ENCODE measurements at regions not wholly inside any gene's neighbourhood (a gene's known extent, or its start where the extent isn't known, plus 50 kb on each side); places are given as distances from the start of the nearest gene placed in this dataset.

DNA sequence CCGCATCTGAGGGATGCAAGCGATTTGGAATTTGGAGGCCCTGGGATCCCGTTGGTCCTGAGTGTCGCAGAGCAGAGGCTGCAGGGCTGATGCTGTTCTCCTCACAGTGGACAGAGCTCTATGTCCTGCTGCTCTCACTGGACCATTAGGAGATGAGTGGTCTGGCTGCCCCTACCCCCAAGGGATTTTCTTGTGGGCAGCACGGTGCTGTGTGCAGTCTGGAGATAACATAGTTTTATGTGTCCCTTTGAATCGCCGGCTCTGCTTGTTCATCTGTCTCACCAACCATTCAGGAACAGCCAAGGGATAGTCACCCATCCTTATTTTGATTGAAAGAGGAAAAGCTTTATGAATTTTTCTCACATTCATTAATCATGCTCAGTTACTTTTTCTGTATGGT, 49.9 kb downstream of the CHRM3 start:
- TF ChIP-seq, protein P1, sequence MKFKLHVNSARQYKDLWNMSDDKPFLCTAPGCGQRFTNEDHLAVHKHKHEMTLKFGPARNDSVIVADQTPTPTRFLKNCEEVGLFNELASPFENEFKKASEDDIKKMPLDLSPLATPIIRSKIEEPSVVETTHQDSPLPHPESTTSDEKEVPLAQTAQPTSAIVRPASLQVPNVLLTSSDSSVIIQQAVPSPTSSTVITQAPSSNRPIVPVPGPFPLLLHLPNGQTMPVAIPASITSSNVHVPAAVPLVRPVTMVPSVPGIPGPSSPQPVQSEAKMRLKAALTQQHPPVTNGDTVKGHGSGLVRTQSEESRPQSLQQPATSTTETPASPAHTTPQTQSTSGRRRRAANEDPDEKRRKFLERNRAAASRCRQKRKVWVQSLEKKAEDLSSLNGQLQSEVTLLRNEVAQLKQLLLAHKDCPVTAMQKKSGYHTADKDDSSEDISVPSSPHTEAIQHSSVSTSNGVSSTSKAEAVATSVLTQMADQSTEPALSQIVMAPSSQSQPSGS (CRISPR knock-in tag; IDR thresholded peaks at IDR 0.05; ENCODE audit: borderline replicate concordance, low read depth) = no peak
- TF ChIP-seq SP1 (CRISPR knock-in tag; conservative IDR thresholded peaks at IDR 0.05) = no peak
- TF ChIP-seq, protein P2, sequence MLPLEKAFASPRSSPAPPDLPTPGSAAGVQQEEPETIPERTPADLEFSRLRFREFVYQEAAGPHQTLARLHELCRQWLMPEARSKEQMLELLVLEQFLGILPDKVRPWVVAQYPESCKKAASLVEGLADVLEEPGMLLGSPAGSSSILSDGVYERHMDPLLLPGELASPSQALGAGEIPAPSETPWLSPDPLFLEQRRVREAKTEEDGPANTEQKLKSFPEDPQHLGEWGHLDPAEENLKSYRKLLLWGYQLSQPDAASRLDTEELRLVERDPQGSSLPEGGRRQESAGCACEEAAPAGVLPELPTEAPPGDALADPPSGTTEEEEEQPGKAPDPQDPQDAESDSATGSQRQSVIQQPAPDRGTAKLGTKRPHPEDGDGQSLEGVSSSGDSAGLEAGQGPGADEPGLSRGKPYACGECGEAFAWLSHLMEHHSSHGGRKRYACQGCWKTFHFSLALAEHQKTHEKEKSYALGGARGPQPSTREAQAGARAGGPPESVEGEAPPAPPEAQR (CRISPR knock-in tag; IDR thresholded peaks at IDR 0.05) = no peak
- no peak for TF ChIP-seq CREB1 (CRISPR knock-in tag; IDR thresholded peaks at IDR 0.05)
- TF ChIP-seq, protein P3, sequence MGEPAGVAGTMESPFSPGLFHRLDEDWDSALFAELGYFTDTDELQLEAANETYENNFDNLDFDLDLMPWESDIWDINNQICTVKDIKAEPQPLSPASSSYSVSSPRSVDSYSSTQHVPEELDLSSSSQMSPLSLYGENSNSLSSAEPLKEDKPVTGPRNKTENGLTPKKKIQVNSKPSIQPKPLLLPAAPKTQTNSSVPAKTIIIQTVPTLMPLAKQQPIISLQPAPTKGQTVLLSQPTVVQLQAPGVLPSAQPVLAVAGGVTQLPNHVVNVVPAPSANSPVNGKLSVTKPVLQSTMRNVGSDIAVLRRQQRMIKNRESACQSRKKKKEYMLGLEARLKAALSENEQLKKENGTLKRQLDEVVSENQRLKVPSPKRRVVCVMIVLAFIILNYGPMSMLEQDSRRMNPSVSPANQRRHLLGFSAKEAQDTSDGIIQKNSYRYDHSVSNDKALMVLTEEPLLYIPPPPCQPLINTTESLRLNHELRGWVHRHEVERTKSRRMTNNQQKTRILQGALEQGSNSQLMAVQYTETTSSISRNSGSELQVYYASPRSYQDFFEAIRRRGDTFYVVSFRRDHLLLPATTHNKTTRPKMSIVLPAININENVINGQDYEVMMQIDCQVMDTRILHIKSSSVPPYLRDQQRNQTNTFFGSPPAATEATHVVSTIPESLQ (CRISPR knock-in tag; IDR thresholded peaks at IDR 0.05) = no peak
- TF ChIP-seq, protein P4, sequence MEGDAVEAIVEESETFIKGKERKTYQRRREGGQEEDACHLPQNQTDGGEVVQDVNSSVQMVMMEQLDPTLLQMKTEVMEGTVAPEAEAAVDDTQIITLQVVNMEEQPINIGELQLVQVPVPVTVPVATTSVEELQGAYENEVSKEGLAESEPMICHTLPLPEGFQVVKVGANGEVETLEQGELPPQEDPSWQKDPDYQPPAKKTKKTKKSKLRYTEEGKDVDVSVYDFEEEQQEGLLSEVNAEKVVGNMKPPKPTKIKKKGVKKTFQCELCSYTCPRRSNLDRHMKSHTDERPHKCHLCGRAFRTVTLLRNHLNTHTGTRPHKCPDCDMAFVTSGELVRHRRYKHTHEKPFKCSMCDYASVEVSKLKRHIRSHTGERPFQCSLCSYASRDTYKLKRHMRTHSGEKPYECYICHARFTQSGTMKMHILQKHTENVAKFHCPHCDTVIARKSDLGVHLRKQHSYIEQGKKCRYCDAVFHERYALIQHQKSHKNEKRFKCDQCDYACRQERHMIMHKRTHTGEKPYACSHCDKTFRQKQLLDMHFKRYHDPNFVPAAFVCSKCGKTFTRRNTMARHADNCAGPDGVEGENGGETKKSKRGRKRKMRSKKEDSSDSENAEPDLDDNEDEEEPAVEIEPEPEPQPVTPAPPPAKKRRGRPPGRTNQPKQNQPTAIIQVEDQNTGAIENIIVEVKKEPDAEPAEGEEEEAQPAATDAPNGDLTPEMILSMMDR (IDR thresholded peaks at IDR 0.05) = no peak
- TF ChIP-seq NR3C1 (CRISPR knock-in tag; conservative IDR thresholded peaks at IDR 0.05; ENCODE audit: low read depth) = no peak
- TF ChIP-seq JAZF1 (CRISPR knock-in tag; IDR thresholded peaks at IDR 0.05) = no peak
- TF ChIP-seq MXD4 (CRISPR knock-in tag; IDR thresholded peaks at IDR 0.05; ENCODE audit: borderline replicate concordance) = no peak
- no peak for TF ChIP-seq RELA (CRISPR knock-in tag; IDR thresholded peaks at IDR 0.05; ENCODE audit: borderline replicate concordance)
- TF ChIP-seq, protein P5, sequence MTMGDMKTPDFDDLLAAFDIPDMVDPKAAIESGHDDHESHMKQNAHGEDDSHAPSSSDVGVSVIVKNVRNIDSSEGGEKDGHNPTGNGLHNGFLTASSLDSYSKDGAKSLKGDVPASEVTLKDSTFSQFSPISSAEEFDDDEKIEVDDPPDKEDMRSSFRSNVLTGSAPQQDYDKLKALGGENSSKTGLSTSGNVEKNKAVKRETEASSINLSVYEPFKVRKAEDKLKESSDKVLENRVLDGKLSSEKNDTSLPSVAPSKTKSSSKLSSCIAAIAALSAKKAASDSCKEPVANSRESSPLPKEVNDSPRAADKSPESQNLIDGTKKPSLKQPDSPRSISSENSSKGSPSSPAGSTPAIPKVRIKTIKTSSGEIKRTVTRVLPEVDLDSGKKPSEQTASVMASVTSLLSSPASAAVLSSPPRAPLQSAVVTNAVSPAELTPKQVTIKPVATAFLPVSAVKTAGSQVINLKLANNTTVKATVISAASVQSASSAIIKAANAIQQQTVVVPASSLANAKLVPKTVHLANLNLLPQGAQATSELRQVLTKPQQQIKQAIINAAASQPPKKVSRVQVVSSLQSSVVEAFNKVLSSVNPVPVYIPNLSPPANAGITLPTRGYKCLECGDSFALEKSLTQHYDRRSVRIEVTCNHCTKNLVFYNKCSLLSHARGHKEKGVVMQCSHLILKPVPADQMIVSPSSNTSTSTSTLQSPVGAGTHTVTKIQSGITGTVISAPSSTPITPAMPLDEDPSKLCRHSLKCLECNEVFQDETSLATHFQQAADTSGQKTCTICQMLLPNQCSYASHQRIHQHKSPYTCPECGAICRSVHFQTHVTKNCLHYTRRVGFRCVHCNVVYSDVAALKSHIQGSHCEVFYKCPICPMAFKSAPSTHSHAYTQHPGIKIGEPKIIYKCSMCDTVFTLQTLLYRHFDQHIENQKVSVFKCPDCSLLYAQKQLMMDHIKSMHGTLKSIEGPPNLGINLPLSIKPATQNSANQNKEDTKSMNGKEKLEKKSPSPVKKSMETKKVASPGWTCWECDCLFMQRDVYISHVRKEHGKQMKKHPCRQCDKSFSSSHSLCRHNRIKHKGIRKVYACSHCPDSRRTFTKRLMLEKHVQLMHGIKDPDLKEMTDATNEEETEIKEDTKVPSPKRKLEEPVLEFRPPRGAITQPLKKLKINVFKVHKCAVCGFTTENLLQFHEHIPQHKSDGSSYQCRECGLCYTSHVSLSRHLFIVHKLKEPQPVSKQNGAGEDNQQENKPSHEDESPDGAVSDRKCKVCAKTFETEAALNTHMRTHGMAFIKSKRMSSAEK (CRISPR knock-in tag; IDR thresholded peaks at IDR 0.05; ENCODE audit: borderline replicate concordance) = no peak
- TF ChIP-seq, protein P6, sequence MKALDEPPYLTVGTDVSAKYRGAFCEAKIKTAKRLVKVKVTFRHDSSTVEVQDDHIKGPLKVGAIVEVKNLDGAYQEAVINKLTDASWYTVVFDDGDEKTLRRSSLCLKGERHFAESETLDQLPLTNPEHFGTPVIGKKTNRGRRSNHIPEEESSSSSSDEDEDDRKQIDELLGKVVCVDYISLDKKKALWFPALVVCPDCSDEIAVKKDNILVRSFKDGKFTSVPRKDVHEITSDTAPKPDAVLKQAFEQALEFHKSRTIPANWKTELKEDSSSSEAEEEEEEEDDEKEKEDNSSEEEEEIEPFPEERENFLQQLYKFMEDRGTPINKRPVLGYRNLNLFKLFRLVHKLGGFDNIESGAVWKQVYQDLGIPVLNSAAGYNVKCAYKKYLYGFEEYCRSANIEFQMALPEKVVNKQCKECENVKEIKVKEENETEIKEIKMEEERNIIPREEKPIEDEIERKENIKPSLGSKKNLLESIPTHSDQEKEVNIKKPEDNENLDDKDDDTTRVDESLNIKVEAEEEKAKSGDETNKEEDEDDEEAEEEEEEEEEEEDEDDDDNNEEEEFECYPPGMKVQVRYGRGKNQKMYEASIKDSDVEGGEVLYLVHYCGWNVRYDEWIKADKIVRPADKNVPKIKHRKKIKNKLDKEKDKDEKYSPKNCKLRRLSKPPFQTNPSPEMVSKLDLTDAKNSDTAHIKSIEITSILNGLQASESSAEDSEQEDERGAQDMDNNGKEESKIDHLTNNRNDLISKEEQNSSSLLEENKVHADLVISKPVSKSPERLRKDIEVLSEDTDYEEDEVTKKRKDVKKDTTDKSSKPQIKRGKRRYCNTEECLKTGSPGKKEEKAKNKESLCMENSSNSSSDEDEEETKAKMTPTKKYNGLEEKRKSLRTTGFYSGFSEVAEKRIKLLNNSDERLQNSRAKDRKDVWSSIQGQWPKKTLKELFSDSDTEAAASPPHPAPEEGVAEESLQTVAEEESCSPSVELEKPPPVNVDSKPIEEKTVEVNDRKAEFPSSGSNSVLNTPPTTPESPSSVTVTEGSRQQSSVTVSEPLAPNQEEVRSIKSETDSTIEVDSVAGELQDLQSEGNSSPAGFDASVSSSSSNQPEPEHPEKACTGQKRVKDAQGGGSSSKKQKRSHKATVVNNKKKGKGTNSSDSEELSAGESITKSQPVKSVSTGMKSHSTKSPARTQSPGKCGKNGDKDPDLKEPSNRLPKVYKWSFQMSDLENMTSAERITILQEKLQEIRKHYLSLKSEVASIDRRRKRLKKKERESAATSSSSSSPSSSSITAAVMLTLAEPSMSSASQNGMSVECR (CRISPR knock-in tag; IDR thresholded peaks at IDR 0.05; ENCODE audit: borderline replicate concordance) = no peak
- TF ChIP-seq RORB (CRISPR knock-in tag; IDR thresholded peaks at IDR 0.05) = no peak
- TF ChIP-seq, protein P7, sequence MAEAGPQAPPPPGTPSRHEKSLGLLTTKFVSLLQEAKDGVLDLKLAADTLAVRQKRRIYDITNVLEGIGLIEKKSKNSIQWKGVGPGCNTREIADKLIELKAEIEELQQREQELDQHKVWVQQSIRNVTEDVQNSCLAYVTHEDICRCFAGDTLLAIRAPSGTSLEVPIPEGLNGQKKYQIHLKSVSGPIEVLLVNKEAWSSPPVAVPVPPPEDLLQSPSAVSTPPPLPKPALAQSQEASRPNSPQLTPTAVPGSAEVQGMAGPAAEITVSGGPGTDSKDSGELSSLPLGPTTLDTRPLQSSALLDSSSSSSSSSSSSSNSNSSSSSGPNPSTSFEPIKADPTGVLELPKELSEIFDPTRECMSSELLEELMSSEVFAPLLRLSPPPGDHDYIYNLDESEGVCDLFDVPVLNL (CRISPR knock-in tag; IDR thresholded peaks at IDR 0.05; ENCODE audit: borderline replicate concordance, low read depth) = no peak
- TF ChIP-seq, protein P8, sequence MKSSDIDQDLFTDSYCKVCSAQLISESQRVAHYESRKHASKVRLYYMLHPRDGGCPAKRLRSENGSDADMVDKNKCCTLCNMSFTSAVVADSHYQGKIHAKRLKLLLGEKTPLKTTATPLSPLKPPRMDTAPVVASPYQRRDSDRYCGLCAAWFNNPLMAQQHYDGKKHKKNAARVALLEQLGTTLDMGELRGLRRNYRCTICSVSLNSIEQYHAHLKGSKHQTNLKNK (CRISPR knock-in tag; IDR thresholded peaks at IDR 0.05) = no peak
- no peak for TF ChIP-seq FOXK1 (CRISPR knock-in tag; IDR thresholded peaks at IDR 0.05)
- TF ChIP-seq, protein P9, sequence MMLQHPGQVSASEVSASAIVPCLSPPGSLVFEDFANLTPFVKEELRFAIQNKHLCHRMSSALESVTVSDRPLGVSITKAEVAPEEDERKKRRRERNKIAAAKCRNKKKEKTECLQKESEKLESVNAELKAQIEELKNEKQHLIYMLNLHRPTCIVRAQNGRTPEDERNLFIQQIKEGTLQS (CRISPR knock-in tag; conservative IDR thresholded peaks at IDR 0.05) = no peak
- Mint-ChIP-seq H3K4me3 (no peak overlapping the region), H3K9me3 (peaks cover under 1% of the 10 kb centered on the region; the same call in 1 of the 2 replicates), H3K27ac (no peak overlapping the region), H3K4me1 (no peaks in the 10 kb centered on the region), H3K27me3 (ENCODE audit: low read depth) (no peaks in the 10 kb centered on the region), H3K36me3 (no peaks in the 10 kb centered on the region)
- ChIA-PET CTCF (no interaction called here), POLR2A (no interaction called here)
- DNase-seq (ENCODE audit: low spot score) (no peak), ATAC-seq (no peak)

Measured in WTC11 (cell line).